ENCODE measurements at regions not wholly inside any gene's neighbourhood (a gene's known extent, or its start where the extent isn't known, plus 50 kb on each side); places are given as distances from the start of the nearest gene placed in this dataset.

- H2AK5ac ChIP-seq (ENCODE audit: insufficient read length, low read length), result no peak overlapping the region
- H3K9me3 ChIP-seq (ENCODE audit: control insufficient read depth, low read depth, low read length), result no peaks in the 10 kb centered on the region
- no peak overlapping the region for H2BK15ac ChIP-seq (ENCODE audit: low read depth, low read length)
- no peaks in the 10 kb centered on the region for H3K9me3 Mint-ChIP-seq
- no peak overlapping the region for H4K8ac ChIP-seq (replicated peaks; ENCODE audit: insufficient read length, low read depth, low read length)
- H2BK120ac ChIP-seq (ENCODE audit: low read depth, low read length, poor library complexity, severe bottlenecking), result no peak overlapping the region
- H3K23ac ChIP-seq (ENCODE audit: insufficient read length, low read depth, low read length), result no peak overlapping the region
- H3K27ac ChIP-seq (ENCODE audit: insufficient read length, low read depth, low read length), result no peak overlapping the region
- no peaks in the 10 kb centered on the region; the same call in 1 of the 2 replicates for H3K4me1 ChIP-seq (ENCODE audit: insufficient read depth, low read length)
- no peaks in the 10 kb centered on the region; the same call in 1 of the 2 replicates for H3K27me3 ChIP-seq (ENCODE audit: insufficient read depth, low read length)
- no peaks in the 10 kb centered on the region for H3K79me1 ChIP-seq (ENCODE audit: insufficient read depth, low read depth, low read length, poor library complexity, severe bottlenecking)
- H3K4me3 Mint-ChIP-seq, result no peak overlapping the region
- H3K4me1 Mint-ChIP-seq, result peaks cover 36 to 42% of the 10 kb centered on the region in 2 experiments
- no peaks in the 10 kb centered on the region for H3K79me2 ChIP-seq (ENCODE audit: insufficient read depth, low read length)
- H2BK20ac ChIP-seq (ENCODE audit: low read depth, low read length, poor library complexity, severe bottlenecking), result no peak overlapping the region
- TF ChIP-seq CTCF (conservative IDR thresholded peaks at IDR 0.05), result no peak
- no peak overlapping the region for H3K9ac ChIP-seq (ENCODE audit: extremely low read depth, insufficient read length, low read length)
- H4K5ac ChIP-seq (ENCODE audit: insufficient read length, low read depth, low read length), result no peak overlapping the region
- no peaks in the 10 kb centered on the region for H4K20me1 ChIP-seq (ENCODE audit: control insufficient read depth, insufficient read depth, insufficient read length)
- H3K4ac ChIP-seq (ENCODE audit: low read depth, low read length), result no peak overlapping the region
- no peak overlapping the region for H3K27ac Mint-ChIP-seq
- peaks cover 75% of the 10 kb centered on the region for H3K27me3 Mint-ChIP-seq (ENCODE audit: low read depth)
- peaks cover 10% of the 10 kb centered on the region for H3K23me2 ChIP-seq (ENCODE audit: insufficient read length, low read depth, low read length, poor library complexity, severe bottlenecking)
- H3K36me3 Mint-ChIP-seq (ENCODE audit: insufficient read depth in 1 of 3, low read depth in 3 of 3), result no peaks in the 10 kb centered on the region; a peak in 1 of 7 replicates
- H2BK5ac ChIP-seq (ENCODE audit: insufficient read length, low read length), result no peak overlapping the region
- DNase-seq, result no peak
- no peak overlapping the region for H4K91ac ChIP-seq (ENCODE audit: insufficient read length, low read depth, low read length)
- no peak overlapping the region for H3K56ac ChIP-seq (ENCODE audit: insufficient read length, low read depth, low read length)
- WGBS (ENCODE audit: extremely low coverage, insufficient read length, low lambda C conversion rate), result no CpG with 5 or more reads among the region's 20 CpGs
- no peak overlapping the region for H2AFZ ChIP-seq (ENCODE audit: low read length)
- H3K4me2 ChIP-seq (ENCODE audit: insufficient read depth, insufficient read length, low read length), result no peak overlapping the region
- no peak overlapping the region for H3K14ac ChIP-seq (ENCODE audit: insufficient read depth, low read length)
- H2BK12ac ChIP-seq (ENCODE audit: insufficient read length, low read depth, low read length), result no peak overlapping the region
- no peak overlapping the region for H3K18ac ChIP-seq (ENCODE audit: insufficient read length, low read depth, low read length)
- H3T11ph ChIP-seq (ENCODE audit: low read length), result no peak overlapping the region
Observed at GRCh38 chr22:26901198-26901816, 243.9 kb downstream of the MIAT start.
